Lower leg skin (tissue), 4 donors: ENCODE measurements at regions not wholly inside any gene's neighbourhood (a gene's known extent, or its start where the extent isn't known, plus 50 kb on each side); places are given as distances from the start of the nearest gene placed in this dataset.

Experiments used
- DNase-seq, 2 donors: peaks; one replicate each; pipeline ENCODE4 v3.0.0-alpha.2; 2019; ENCODE audit warnings: low spot score in 2 of 2
- H3K4me3 ChIP-seq: fragments of 200-600 bp; sonication (generic); 2 replicates; pipeline ENCODE4 v1.5.1; 2017; ENCODE audit warnings: mild to moderate bottlenecking, low read depth; ENCODE audit not compliant: poor library complexity, severe bottlenecking
- CTCF ChIP-seq, 3 donors: fragments of 450-650 bp; IDR thresholded peaks; one replicate each; pipeline ENCODE4 v1.5.1; 2016; ENCODE audit warnings: antibody characterized with exemption in 3 of 3, mild to moderate bottlenecking in 3 of 3, moderate library complexity in 2 of 3
- POLR2A ChIP-seq, 2 donors: fragments of 450-650 bp; IDR thresholded peaks; one replicate each; pipeline ENCODE4 v1.6.1; 2016 to 2017; ENCODE audit warnings: antibody characterized with exemption in 2 of 2, mild to moderate bottlenecking in 1 of 2, moderate library complexity in 1 of 2
- WGBS, 2 donors: methylation state at CpG; one replicate each; pipeline ENCODE4 v1.1.5; 2018; 5-methylcytosine and 5-hydroxymethylcytosine counted together
- intact Hi-C: fragments of 100-400 bp; cut with DNase I; formaldehyde crosslinking; loops from one replicate; pipeline ENCODE4 v1.15.0; 2023; ENCODE audit warnings: low total_unique reads

- H3K4me3 ChIP-seq, result no peak overlapping the region
- no peak for TF ChIP-seq CTCF (IDR thresholded peaks at IDR 0.05)
- TF ChIP-seq POLR2A (IDR thresholded peaks at IDR 0.05), result no peak
- DNase-seq, result no peak
- intact Hi-C loops, result loop anchor here (5.0 kb wide), 1 partner anchor 42 kb away; no protein-coding TSS in a partner anchor
- 82 to 84% methylated on average over 15 of the region's 15 CpGs for WGBS, 2 donors
Measured at GRCh38 chr18:76569644-76570419, 74.8 kb upstream of the ZNF516 start.

GRCh38 chr18:76568731-76569130, 73.7 kb upstream of the ZNF516 start:
- WGBS, 2 donors, result 40 to 78% methylated on average over 1 of the region's 1 CpG
- intact Hi-C loops, result loop anchor here (5.0 kb wide), 1 partner anchor 44 kb away; no protein-coding TSS in a partner anchor
- no peak overlapping the region for H3K4me3 ChIP-seq
- DNase-seq, result no peak
- TF ChIP-seq POLR2A (IDR thresholded peaks at IDR 0.05), result no peak
- no peak for TF ChIP-seq CTCF (IDR thresholded peaks at IDR 0.05)

GRCh38 chr18:76567835-76568445, 72.9 kb upstream of the ZNF516 start:
- intact Hi-C loops, result loop anchor here (5.0 kb wide), 1 partner anchor 44 kb away; no protein-coding TSS in a partner anchor
- H3K4me3 ChIP-seq, result no peak overlapping the region
- no peak for DNase-seq
- TF ChIP-seq POLR2A (IDR thresholded peaks at IDR 0.05) (no peak), CTCF (IDR thresholded peaks at IDR 0.05) (no peak)
- 87 to 90% methylated on average over 13 of the region's 13 CpGs for WGBS, 2 donors

GRCh38 chr18:76566987-76567386, 71.9 kb upstream of the ZNF516 start:
- TF ChIP-seq CTCF (IDR thresholded peaks at IDR 0.05), result no peak
- TF ChIP-seq POLR2A (IDR thresholded peaks at IDR 0.05), result no peak
- intact Hi-C loops, result loop anchor here (5.0 kb wide), 1 partner anchor 45 kb away; no protein-coding TSS in a partner anchor
- WGBS, 2 donors, result 83 to 97% methylated on average over 5 of the region's 5 CpGs
- H3K4me3 ChIP-seq, result no peak overlapping the region
- no peak for DNase-seq

GRCh38 chr18:76565238-76566173, 70.5 kb upstream of the ZNF516 start:
- intact Hi-C loops, result loop anchor here (5.0 kb wide), 1 partner anchor 47 kb away; no protein-coding TSS in a partner anchor
- TF ChIP-seq POLR2A (IDR thresholded peaks at IDR 0.05) (no peak), CTCF (IDR thresholded peaks at IDR 0.05) (no peak)
- DNase-seq, result peak; percentile 80 to 95
- no peak overlapping the region for H3K4me3 ChIP-seq
- 8 to 11% methylated on average over 23 of the region's 23 CpGs for WGBS, 2 donors
